ENCODE measurements at regions not wholly inside any gene's neighbourhood (a gene's known extent, or its start where the extent isn't known, plus 50 kb on each side); places are given as distances from the start of the nearest gene placed in this dataset.
A peak's percentile ranks its signal among the peaks of the same experiment; 100 is the strongest.

GRCh38 chr2:47270421-47270820 lies 94.1 kb upstream of the CALM2 start (continued):
- TF ChIP-seq RBBP5 (IDR thresholded peaks at IDR 0.05; ENCODE audit: borderline replicate concordance, insufficient read depth, low read length, poor library complexity, severe bottlenecking): no peak
- TF ChIP-seq GABPA (tag; conservative IDR thresholded peaks at IDR 0.05; ENCODE audit: low read depth): no peak
- no peak for TF ChIP-seq MXI1 (IDR thresholded peaks at IDR 0.05; ENCODE audit: low read depth, low read length)
- no peak for TF ChIP-seq TCF7L2 (IDR thresholded peaks at IDR 0.05; ENCODE audit: low read depth, low read length)
- no peak for TF ChIP-seq POLR3A (IDR thresholded peaks at IDR 0.05; ENCODE audit: borderline replicate concordance, extremely low read depth, insufficient read depth, insufficient read length)
- TF ChIP-seq HDAC8 (tag; IDR thresholded peaks at IDR 0.05): no peak

GRCh38 chr2:47269316-47270232 lies 93.3 kb upstream of the CALM2 start:
- Histone ChIP-seq H4K20me1 (replicated peaks; ENCODE audit: control insufficient read depth, insufficient read depth, low read length) (no peaks in the 10 kb centered on the region), H3K4me1 (replicated peaks in 1 of 2; ENCODE audit: control insufficient read depth in 2 of 2, insufficient read depth in 2 of 2, low read length in 2 of 2) (peaks cover 20 to 27% of the 10 kb centered on the region in 2 experiments), H3K4me2 (ENCODE audit: insufficient read depth, low read length) (no peak overlapping the region), H3K9ac (ENCODE audit: insufficient read depth in 1 of 2, low read depth in 2 of 2, low read length in 2 of 2) (peak overlapping the region in 1 of 2 experiments; percentile 38; a peak in 1 of 4 replicates), H3K9me3 (replicated peaks; ENCODE audit: control insufficient read depth, insufficient read depth, low read depth, low read length) (no peaks in the 10 kb centered on the region), H2AFZ (ENCODE audit: low read depth, low read length) (peak overlapping the region; percentile 34; the same call in 1 of the 2 replicates), H3K36me3 (ENCODE audit: control insufficient read depth, insufficient read depth, low read length) (no peaks in the 10 kb centered on the region), H3K79me2 (ENCODE audit: control insufficient read depth, insufficient read depth, low read length) (no peaks in the 10 kb centered on the region), H3K27ac (ENCODE audit: extremely low read depth, low read depth, low read length) (no peak overlapping the region), H3K4me3 (no peak overlapping the region), H3K9me1 (ENCODE audit: control insufficient read depth, insufficient read depth, low read length) (no peaks in the 10 kb centered on the region), H3K27me3 (ENCODE audit: control insufficient read depth in 2 of 2, insufficient read depth in 2 of 2, low read length in 2 of 2) (no peaks in the 10 kb centered on the region)
- in situ Hi-C loops (cut with MboI) (no loop called here), intact Hi-C loops (cut with micrococcal nuclease) (loop anchor here (5.0 kb wide), 1 partner anchor 53 kb away; no protein-coding TSS in a partner anchor)
- ChIA-PET CTCF (ENCODE audit: low intra/inter-chr PET ratio) (no interaction called here), POLR2A (interaction anchor here (0.9 kb wide), 2 partner anchors 8 to 108 kb away, joined by 3 read pairs; no protein-coding TSS in a partner anchor)
- BruUV-seq (replicated peaks): no TSS peak
- DNase-seq (ENCODE audit: extremely low read depth in 1 of 4, low spot score in 3 of 4) (peak in 3 of 4 experiments; percentile 27 to 42 (median 32)), ATAC-seq (no peak), FAIRE-seq (no peak)
- 30% methylated on average over 5 of the region's 5 CpGs for WGBS (ENCODE audit: insufficient coverage, low coverage, missing lambda C conversion rate)
- no peak for TF ChIP-seq ZNF785 (CRISPR knock-in tag; IDR thresholded peaks at IDR 0.05)
- TF ChIP-seq ZKSCAN8 (CRISPR knock-in tag; IDR thresholded peaks at IDR 0.05): 0 out of 2 replicates have a peak, but pooled peaks have one; percentile 47
- peak; percentile 92 for TF ChIP-seq ZNF263 (CRISPR knock-in tag; IDR thresholded peaks at IDR 0.05; ENCODE audit: borderline replicate concordance)
- TF ChIP-seq ZNF316 (IDR thresholded peaks at IDR 0.05): peak; percentile 20; the same call in 1 of the 2 replicates
- no peak for TF ChIP-seq CREB3L1 (IDR thresholded peaks at IDR 0.05; ENCODE audit: borderline replicate concordance, low read depth)
- TF ChIP-seq MTA3 (IDR thresholded peaks at IDR 0.05; ENCODE audit: borderline replicate concordance): no peak
- TF ChIP-seq EGR1 (conservative IDR thresholded peaks at IDR 0.05): peak; percentile 42; the same call in 1 of the 2 replicates
- peak; percentile 43 for TF ChIP-seq ATF3 (IDR thresholded peaks at IDR 0.05)
- no peak for TF ChIP-seq ATF3 (CRISPR knock-in tag; conservative IDR thresholded peaks at IDR 0.05)
- TF ChIP-seq ZBTB34 (CRISPR knock-in tag; IDR thresholded peaks at IDR 0.05): no peak

Measured in K562 (cell line).